A549 (cell line): ENCODE measurements at regions not wholly inside any gene's neighbourhood (a gene's known extent, or its start where the extent isn't known, plus 50 kb on each side); places are given as distances from the start of the nearest gene placed in this dataset.

ENCODE experiments used
- POLR2A ChIP-seq: IDR thresholded peaks from 2 replicates; pipeline ENCODE4 v1.6.1; 2012; ENCODE audit warnings: mild to moderate bottlenecking, low read length
- ZC3H11A ChIP-seq: fragments of 450-650 bp; IDR thresholded peaks from 2 replicates; pipeline ENCODE4 v1.6.1; 2014; ENCODE audit warnings: antibody characterized with exemption, mild to moderate bottlenecking

- TF ChIP-seq ZC3H11A (no peak), POLR2A (no peak)
These were observed 103.3 kb upstream of the VRK2 start for GRCh38 chr2:57943315-57943714.
